ENCODE measurements at regions not wholly inside any gene's neighbourhood (a gene's known extent, or its start where the extent isn't known, plus 50 kb on each side); places are given as distances from the start of the nearest gene placed in this dataset.

- DNase-seq: no peak
Measured at GRCh38 chr4:10334506-10335028, 122.7 kb downstream of the ZNF518B start.

GRCh38 chr4:10333942-10334341 lies 123.3 kb downstream of the ZNF518B start:
- no peak for DNase-seq

- no peak for DNase-seq
Measured at GRCh38 chr4:10326075-10326474, 131.2 kb downstream of the ZNF518B start.

- no peak for DNase-seq
Measured at GRCh38 chr4:10321931-10322330, 135.3 kb downstream of the ZNF518B start.

GRCh38 chr4:10320130-10320529 lies 137.1 kb downstream of the ZNF518B start:
- no peak for DNase-seq

- DNase-seq: no peak
Measured at GRCh38 chr4:10317345-10317744, 139.9 kb downstream of the ZNF518B start.

- no peak for DNase-seq
Measured at GRCh38 chr4:10316851-10317250, 140.4 kb downstream of the ZNF518B start.

GRCh38 chr4:10315638-10316037 lies 141.6 kb downstream of the ZNF518B start:
- DNase-seq: no peak

GRCh38 chr4:10312568-10312967 lies 144.7 kb downstream of the ZNF518B start:
- DNase-seq: no peak

GRCh38 chr4:10311939-10312338 lies 145.3 kb downstream of the ZNF518B start:
- DNase-seq: no peak

- DNase-seq: no peak
Measured at GRCh38 chr4:10305816-10306215, 151.4 kb downstream of the ZNF518B start.

- DNase-seq: no peak
Measured at GRCh38 chr4:10303291-10303690, 153.9 kb downstream of the ZNF518B start.

- no peak for DNase-seq
Measured at GRCh38 chr4:10302096-10302495, 155.1 kb downstream of the ZNF518B start.

- DNase-seq: no peak
Measured at GRCh38 chr4:10299601-10300000, 157.6 kb downstream of the ZNF518B start.

- DNase-seq: no peak
Measured at GRCh38 chr4:10298681-10299080, 158.5 kb downstream of the ZNF518B start.

GRCh38 chr4:10296730-10297129 lies 160.5 kb downstream of the ZNF518B start:
- no peak for DNase-seq

GRCh38 chr4:10295301-10295700 lies 161.9 kb downstream of the ZNF518B start:
- DNase-seq: no peak

GRCh38 chr4:10289538-10289906 lies 167.7 kb downstream of the ZNF518B start:
- no peak for DNase-seq

GRCh38 chr4:10288830-10289537 lies 168.2 kb downstream of the ZNF518B start:
- DNase-seq: no peak

GRCh38 chr4:10285028-10285427 lies 168.4 kb upstream of the WDR1 start:
- DNase-seq: no peak

- DNase-seq: no peak
Measured at GRCh38 chr4:10283761-10284160, 167.2 kb upstream of the WDR1 start.

- no peak for DNase-seq
Measured at GRCh38 chr4:10281996-10282395, 165.4 kb upstream of the WDR1 start.

GRCh38 chr4:10279261-10279660 lies 162.7 kb upstream of the WDR1 start:
- DNase-seq: no peak

- DNase-seq: no peak
Measured at GRCh38 chr4:10278071-10278470, 161.5 kb upstream of the WDR1 start.

- DNase-seq: no peak
Measured at GRCh38 chr4:10276152-10276551, 159.6 kb upstream of the WDR1 start.
